GM23338 (cell line): ENCODE measurements at regions not wholly inside any gene's neighbourhood (a gene's known extent, or its start where the extent isn't known, plus 50 kb on each side); places are given as distances from the start of the nearest gene placed in this dataset.

ENCODE experiments used
- ATAC-seq: fragments of 200-7000 bp; cut with Tn5 transposase; 3 replicates; pipeline ENCODE4 v1.9.1; 2020
- DNase-seq: peaks from one replicate; pipeline ENCODE4 v3.0.0-alpha.2; 2015; ENCODE audit warnings: low spot score
- H2AFZ ChIP-seq: fragments of 200-600 bp; sonication (generic); 2 replicates; pipeline ENCODE4 v1.8.0; 2016; ENCODE audit warnings: antibody characterized with exemption, mild to moderate bottlenecking, moderate library complexity
- H3F3A ChIP-seq: fragments of 200-600 bp; sonication (generic); replicated peaks from 2 replicates; pipeline ENCODE4 v1.8.0; 2017; ENCODE audit warnings: antibody characterized with exemption, mixed run types, low read depth
- H3K27ac ChIP-seq: fragments of 200-600 bp; sonication (generic); 2 replicates; pipeline ENCODE4 v1.6.1; 2016; ENCODE audit warnings: low read depth
- H3K27me3 ChIP-seq: fragments of 200-600 bp; sonication (generic); 2 replicates; pipeline ENCODE4 v1.8.0; 2016; ENCODE audit warnings: mild to moderate bottlenecking, mixed run types, moderate library complexity; ENCODE audit not compliant: insufficient read depth
- H3K36me3 ChIP-seq: fragments of 200-600 bp; sonication (generic); 2 replicates; pipeline ENCODE4 v1.8.0; 2016; ENCODE audit warnings: mild to moderate bottlenecking; ENCODE audit not compliant: insufficient read depth
- H3K4me1 ChIP-seq: fragments of 200-600 bp; sonication (generic); 2 replicates; pipeline ENCODE4 v1.8.0; 2016; ENCODE audit warnings: mild to moderate bottlenecking, moderate library complexity; ENCODE audit not compliant: insufficient read depth
- H3K4me2 ChIP-seq: fragments of 200-600 bp; sonication (generic); 2 replicates; pipeline ENCODE4 v1.7.1; 2017; ENCODE audit warnings: mixed run types
- H3K4me3 ChIP-seq: fragments of 200-600 bp; sonication (generic); 2 replicates; pipeline ENCODE4 v1.6.1; 2016; ENCODE audit warnings: mixed run types
- H3K79me2 ChIP-seq: fragments of 200-600 bp; sonication (generic); replicated peaks from 2 replicates; pipeline ENCODE4 v1.8.0; 2017; ENCODE audit warnings: mild to moderate bottlenecking; ENCODE audit not compliant: insufficient read depth
- H3K9me2 ChIP-seq: fragments of 200-600 bp; sonication (generic); 2 replicates; pipeline ENCODE4 v1.8.0; 2017; ENCODE audit not compliant: insufficient read depth
- H4K20me1 ChIP-seq: fragments of 200-600 bp; sonication (generic); replicated peaks from 2 replicates; pipeline ENCODE4 v1.8.0; 2017; ENCODE audit warnings: mild to moderate bottlenecking; ENCODE audit not compliant: insufficient read depth
- H3K27ac Mint-ChIP-seq: 2 replicates; pipeline ENCODE4 v1.8.0; 2020; ENCODE audit warnings: inconsistent platforms, mild to moderate bottlenecking, moderate library complexity, mixed read lengths
- H3K27me3 Mint-ChIP-seq: 3 replicates; pipeline ENCODE4 v1.8.0; 2022; ENCODE audit warnings: low read depth, mild to moderate bottlenecking, moderate library complexity, mixed read lengths, inconsistent platforms; ENCODE audit not compliant: insufficient read depth, poor library complexity
- H3K36me3 Mint-ChIP-seq: 3 replicates; pipeline ENCODE4 v1.8.0; 2021; ENCODE audit warnings: low read depth, mild to moderate bottlenecking, inconsistent platforms, moderate library complexity, mixed read lengths
- H3K4me1 Mint-ChIP-seq: 3 replicates; pipeline ENCODE4 v1.8.0; 2020; ENCODE audit warnings: mild to moderate bottlenecking, inconsistent platforms, mixed read lengths
- H3K4me3 Mint-ChIP-seq: 3 replicates; pipeline ENCODE4 v1.8.0; 2021; ENCODE audit warnings: moderate library complexity, mild to moderate bottlenecking, inconsistent platforms, mixed read lengths
- H3K9me3 Mint-ChIP-seq: 3 replicates; pipeline ENCODE4 v1.8.0; 2020; ENCODE audit warnings: moderate library complexity, mild to moderate bottlenecking, inconsistent platforms, mixed read lengths
- CREB1 ChIP-seq: fragments of 250-450 bp; sonication (Bioruptor Pico); IDR thresholded peaks from 2 replicates; pipeline ENCODE4 v1.5.0; 2020; ENCODE audit warnings: low read depth, mild to moderate bottlenecking, moderate library complexity
- ETS1 ChIP-seq: IDR thresholded peaks from 2 replicates; pipeline ENCODE4 v1.6.1; 2016; ENCODE audit warnings: antibody characterized with exemption
- EZH2 ChIP-seq: fragments of 200-600 bp; sonication (generic); IDR thresholded peaks from one replicate; pipeline ENCODE4 v1.8.0; 2017; ENCODE audit warnings: antibody characterized with exemption, mild to moderate bottlenecking, low read depth; ENCODE audit not compliant: unreplicated experiment
- EZH2phosphoT487 ChIP-seq: fragments of 200-600 bp; sonication (generic); IDR thresholded peaks from one replicate; pipeline ENCODE4 v1.8.1; 2018; ENCODE audit warnings: antibody characterized with exemption; ENCODE audit not compliant: unreplicated experiment
- JUNB ChIP-seq: IDR thresholded peaks from one replicate; pipeline ENCODE4 v1.6.1; 2016; ENCODE audit warnings: antibody characterized with exemption; ENCODE audit not compliant: unreplicated experiment
- NANOG ChIP-seq: IDR thresholded peaks from 2 replicates; pipeline ENCODE4 v1.6.1; 2016; ENCODE audit warnings: antibody characterized with exemption, borderline replicate concordance
- POLR2AphosphoS5 ChIP-seq: IDR thresholded peaks from 2 replicates; pipeline ENCODE4 v1.6.1; 2016; ENCODE audit warnings: antibody characterized with exemption, low read depth
- STAT1 ChIP-seq: IDR thresholded peaks from one replicate; pipeline ENCODE4 v1.6.1; 2016; ENCODE audit warnings: antibody characterized with exemption; ENCODE audit not compliant: unreplicated experiment
- ZNF114 ChIP-seq: fragments of 250-450 bp; sonication (Bioruptor Pico); IDR thresholded peaks from 2 replicates; pipeline ENCODE4 v1.5.0; 2020; ENCODE audit warnings: mild to moderate bottlenecking, moderate library complexity
- ZNF331 ChIP-seq: fragments of 250-450 bp; sonication (Bioruptor Pico); IDR thresholded peaks from 2 replicates; pipeline ENCODE4 v1.5.0; 2020; ENCODE audit warnings: low read depth, mild to moderate bottlenecking, moderate library complexity
- TF ChIP-seq, protein P1 (sequence below): IDR thresholded peaks from one replicate; pipeline ENCODE4 v1.6.1; 2018; ENCODE audit warnings: antibody characterized with exemption; ENCODE audit not compliant: unreplicated experiment

DNA sequence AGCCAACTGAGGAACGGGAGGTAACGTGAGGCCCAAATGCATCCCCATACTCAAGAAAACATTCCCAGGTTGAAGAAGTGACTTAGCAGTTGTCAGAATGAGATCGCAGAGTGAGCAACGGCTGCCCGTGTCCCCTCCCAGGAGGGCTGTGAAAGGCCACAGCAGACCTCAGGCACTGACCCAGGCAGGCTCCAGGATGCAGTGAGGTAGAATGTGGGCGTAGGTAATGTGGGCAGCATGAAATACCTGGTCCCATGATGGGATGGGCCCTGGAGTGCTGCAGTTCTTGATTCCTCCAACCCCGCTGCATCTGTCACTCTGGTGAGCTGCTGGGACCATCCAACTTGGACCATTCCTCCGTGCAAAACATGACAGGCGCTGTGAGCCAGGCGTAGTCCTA lies 74.8 kb downstream of the NSMCE3 start:
- peaks cover 19% of the 10 kb centered on the region for H3K4me1 Mint-ChIP-seq
- Histone ChIP-seq H3K79me2 (no peaks in the 10 kb centered on the region), H3K36me3 (no peaks in the 10 kb centered on the region), H3F3A (no peaks in the 10 kb centered on the region), H3K4me1 (peaks cover 15% of the 10 kb centered on the region), H3K27me3 (no peaks in the 10 kb centered on the region), H3K4me2 (no peak overlapping the region), H2AFZ (no peak overlapping the region), H3K9me2 (no peaks in the 10 kb centered on the region), H3K4me3 (no peak overlapping the region), H4K20me1 (no peaks in the 10 kb centered on the region), H3K27ac (no peak overlapping the region)
- DNase-seq (no peak), ATAC-seq (no peak)
- H3K27me3 Mint-ChIP-seq, result no peaks in the 10 kb centered on the region
- no peaks in the 10 kb centered on the region for H3K9me3 Mint-ChIP-seq
- H3K27ac Mint-ChIP-seq, result no peak overlapping the region
- TF ChIP-seq EZH2 (no peak), ZNF114 (no peak), ZNF331 (CRISPR knock-in tag) (no peak), STAT1 (no peak), NANOG (no peak)
- TF ChIP-seq, protein P1, sequence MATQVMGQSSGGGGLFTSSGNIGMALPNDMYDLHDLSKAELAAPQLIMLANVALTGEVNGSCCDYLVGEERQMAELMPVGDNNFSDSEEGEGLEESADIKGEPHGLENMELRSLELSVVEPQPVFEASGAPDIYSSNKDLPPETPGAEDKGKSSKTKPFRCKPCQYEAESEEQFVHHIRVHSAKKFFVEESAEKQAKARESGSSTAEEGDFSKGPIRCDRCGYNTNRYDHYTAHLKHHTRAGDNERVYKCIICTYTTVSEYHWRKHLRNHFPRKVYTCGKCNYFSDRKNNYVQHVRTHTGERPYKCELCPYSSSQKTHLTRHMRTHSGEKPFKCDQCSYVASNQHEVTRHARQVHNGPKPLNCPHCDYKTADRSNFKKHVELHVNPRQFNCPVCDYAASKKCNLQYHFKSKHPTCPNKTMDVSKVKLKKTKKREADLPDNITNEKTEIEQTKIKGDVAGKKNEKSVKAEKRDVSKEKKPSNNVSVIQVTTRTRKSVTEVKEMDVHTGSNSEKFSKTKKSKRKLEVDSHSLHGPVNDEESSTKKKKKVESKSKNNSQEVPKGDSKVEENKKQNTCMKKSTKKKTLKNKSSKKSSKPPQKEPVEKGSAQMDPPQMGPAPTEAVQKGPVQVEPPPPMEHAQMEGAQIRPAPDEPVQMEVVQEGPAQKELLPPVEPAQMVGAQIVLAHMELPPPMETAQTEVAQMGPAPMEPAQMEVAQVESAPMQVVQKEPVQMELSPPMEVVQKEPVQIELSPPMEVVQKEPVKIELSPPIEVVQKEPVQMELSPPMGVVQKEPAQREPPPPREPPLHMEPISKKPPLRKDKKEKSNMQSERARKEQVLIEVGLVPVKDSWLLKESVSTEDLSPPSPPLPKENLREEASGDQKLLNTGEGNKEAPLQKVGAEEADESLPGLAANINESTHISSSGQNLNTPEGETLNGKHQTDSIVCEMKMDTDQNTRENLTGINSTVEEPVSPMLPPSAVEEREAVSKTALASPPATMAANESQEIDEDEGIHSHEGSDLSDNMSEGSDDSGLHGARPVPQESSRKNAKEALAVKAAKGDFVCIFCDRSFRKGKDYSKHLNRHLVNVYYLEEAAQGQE, result no peak
- H3K36me3 Mint-ChIP-seq, result no peaks in the 10 kb centered on the region
- no peak overlapping the region for H3K4me3 Mint-ChIP-seq

- Mint-ChIP-seq H3K4me1 (no peaks in the 10 kb centered on the region), H3K36me3 (no peaks in the 10 kb centered on the region), H3K4me3 (no peak overlapping the region), H3K9me3 (no peaks in the 10 kb centered on the region), H3K27ac (no peak overlapping the region), H3K27me3 (no peaks in the 10 kb centered on the region)
- Histone ChIP-seq H3K79me2 (no peaks in the 10 kb centered on the region), H3F3A (no peaks in the 10 kb centered on the region), H3K4me1 (no peaks in the 10 kb centered on the region), H3K27ac (no peak overlapping the region), H2AFZ (no peak overlapping the region), H3K27me3 (no peaks in the 10 kb centered on the region), H3K4me2 (no peak overlapping the region), H3K36me3 (no peaks in the 10 kb centered on the region), H3K9me2 (peaks cover 5% of the 10 kb centered on the region; the same call in 1 of the 2 replicates), H3K4me3 (no peak overlapping the region), H4K20me1 (no peaks in the 10 kb centered on the region)
- TF ChIP-seq NANOG, result no peak
- TF ChIP-seq ZNF114, result no peak
- no peak for TF ChIP-seq ETS1
- TF ChIP-seq POLR2AphosphoS5, result no peak
- TF ChIP-seq EZH2, result no peak
- TF ChIP-seq STAT1, result no peak
- TF ChIP-seq, protein P1, result no peak
- no peak for TF ChIP-seq CREB1 (CRISPR knock-in tag)
- no peak for TF ChIP-seq JUNB
- TF ChIP-seq EZH2phosphoT487, result no peak
- DNase-seq (peak; percentile 5), ATAC-seq (no peak)
Observed at GRCh38 chr15:29183071-29183831, 86.4 kb downstream of the NSMCE3 start.
